Progenitor cell of endocrine pancreas (in vitro differentiated cells): ENCODE measurements at regions not wholly inside any gene's neighbourhood (a gene's known extent, or its start where the extent isn't known, plus 50 kb on each side); places are given as distances from the start of the nearest gene placed in this dataset.

Experiments
- DNase-seq: peaks from one replicate; pipeline ENCODE4 v3.0.0; 2021; ENCODE audit warnings: low spot score; ENCODE audit not compliant: unreplicated experiment
- H3K27ac Mint-ChIP-seq: 2 replicates; pipeline ENCODE4 v1.8.0; 2021; ENCODE audit warnings: mild to moderate bottlenecking, moderate library complexity, mixed read lengths
- H3K27me3 Mint-ChIP-seq: 2 replicates; pipeline ENCODE4 v1.8.0; 2021; ENCODE audit warnings: mixed read lengths
- H3K36me3 Mint-ChIP-seq: 2 replicates; pipeline ENCODE4 v1.8.0; 2022; ENCODE audit warnings: mixed read lengths; ENCODE audit not compliant: insufficient read depth
- H3K4me1 Mint-ChIP-seq: 2 replicates; pipeline ENCODE4 v1.8.0; 2021; ENCODE audit warnings: low read depth, mixed read lengths
- H3K4me3 Mint-ChIP-seq: 2 replicates; pipeline ENCODE4 v1.8.0; 2021; ENCODE audit warnings: low read depth, mild to moderate bottlenecking, moderate library complexity, mixed read lengths
- H3K9me3 Mint-ChIP-seq: 2 replicates; pipeline ENCODE4 v1.8.0; 2021; ENCODE audit warnings: low read depth, mixed read lengths
- CTCF ChIP-seq: fragments of 200-600 bp; sonication (generic); IDR thresholded peaks from one replicate; pipeline ENCODE4 v1.5.0; 2021; ENCODE audit warnings: antibody characterized with exemption, mild to moderate bottlenecking; ENCODE audit not compliant: unreplicated experiment

- Mint-ChIP-seq H3K27ac (no peak overlapping the region), H3K9me3 (no peaks in the 10 kb centered on the region), H3K4me3 (no peak overlapping the region), H3K4me1 (no peaks in the 10 kb centered on the region), H3K27me3 (no peaks in the 10 kb centered on the region), H3K36me3 (no peaks in the 10 kb centered on the region)
- TF ChIP-seq CTCF: no peak
- no peak for DNase-seq
These were observed 141.3 kb upstream of the NFIB start for GRCh38 chr9:14455243-14455642.

- Mint-ChIP-seq H3K36me3 (no peaks in the 10 kb centered on the region), H3K9me3 (no peaks in the 10 kb centered on the region), H3K4me3 (no peak overlapping the region), H3K27me3 (no peaks in the 10 kb centered on the region), H3K4me1 (no peaks in the 10 kb centered on the region), H3K27ac (no peak overlapping the region)
- no peak for DNase-seq
- TF ChIP-seq CTCF: no peak
These were observed 139.3 kb upstream of the NFIB start for GRCh38 chr9:14453286-14453685.

GRCh38 chr9:14452539-14452938 is 138.6 kb upstream of the NFIB start:
- TF ChIP-seq CTCF: no peak
- Mint-ChIP-seq H3K9me3 (no peaks in the 10 kb centered on the region), H3K27ac (no peak overlapping the region), H3K27me3 (no peaks in the 10 kb centered on the region), H3K36me3 (no peaks in the 10 kb centered on the region), H3K4me1 (no peaks in the 10 kb centered on the region), H3K4me3 (no peak overlapping the region)
- DNase-seq: no peak

GRCh38 chr9:14451949-14452348 is 138.0 kb upstream of the NFIB start:
- DNase-seq: no peak
- H3K9me3 Mint-ChIP-seq: no peaks in the 10 kb centered on the region
- no peak for TF ChIP-seq CTCF
- no peaks in the 10 kb centered on the region for H3K4me1 Mint-ChIP-seq
- no peaks in the 10 kb centered on the region for H3K27me3 Mint-ChIP-seq
- no peak overlapping the region for H3K27ac Mint-ChIP-seq
- no peak overlapping the region for H3K4me3 Mint-ChIP-seq
- H3K36me3 Mint-ChIP-seq: no peaks in the 10 kb centered on the region

- Mint-ChIP-seq H3K36me3 (no peaks in the 10 kb centered on the region), H3K4me1 (no peaks in the 10 kb centered on the region), H3K4me3 (no peak overlapping the region), H3K27me3 (no peaks in the 10 kb centered on the region), H3K27ac (no peak overlapping the region), H3K9me3 (no peaks in the 10 kb centered on the region)
- no peak for TF ChIP-seq CTCF
- no peak for DNase-seq
These were observed 133.2 kb upstream of the NFIB start for GRCh38 chr9:14447103-14447502.

- H3K36me3 Mint-ChIP-seq: no peaks in the 10 kb centered on the region
- TF ChIP-seq CTCF: no peak
- no peaks in the 10 kb centered on the region for H3K27me3 Mint-ChIP-seq
- no peak for DNase-seq
- no peaks in the 10 kb centered on the region for H3K4me1 Mint-ChIP-seq
- no peak overlapping the region for H3K4me3 Mint-ChIP-seq
- no peak overlapping the region for H3K27ac Mint-ChIP-seq
- no peaks in the 10 kb centered on the region for H3K9me3 Mint-ChIP-seq
These were observed 132.0 kb upstream of the NFIB start for GRCh38 chr9:14445946-14446345.
